Hepatocyte (in vitro differentiated cells): ENCODE measurements at regions not wholly inside any gene's neighbourhood (a gene's known extent, or its start where the extent isn't known, plus 50 kb on each side); places are given as distances from the start of the nearest gene placed in this dataset.

Experiments used
- DNase-seq: peaks from one replicate; pipeline ENCODE4 v3.0.0-alpha.2; 2016; ENCODE audit warnings: low spot score
- H2AFZ ChIP-seq: fragments of 200-600 bp; sonication (generic); 2 replicates; pipeline ENCODE4 v1.6.0; 2016; ENCODE audit warnings: antibody characterized with exemption, mild to moderate bottlenecking
- H3K27ac ChIP-seq: fragments of 200-600 bp; sonication (generic); 2 replicates; pipeline ENCODE4 v1.5.1; 2016; ENCODE audit warnings: mild to moderate bottlenecking
- H3K27me3 ChIP-seq: fragments of 200-600 bp; sonication (generic); 2 replicates; pipeline ENCODE4 v1.6.1; 2016
- H3K36me3 ChIP-seq: fragments of 200-600 bp; sonication (generic); replicated peaks from 2 replicates; pipeline ENCODE4 v1.5.1; 2016; ENCODE audit warnings: low read depth; ENCODE audit not compliant: insufficient read depth
- H3K4me1 ChIP-seq: fragments of 200-600 bp; sonication (generic); 2 replicates; pipeline ENCODE4 v1.5.1; 2016; ENCODE audit warnings: mild to moderate bottlenecking, moderate library complexity; ENCODE audit not compliant: insufficient read depth
- H3K4me2 ChIP-seq: fragments of 200-600 bp; sonication (generic); 2 replicates; pipeline ENCODE4 v1.6.0; 2016
- H3K4me3 ChIP-seq: fragments of 200-600 bp; sonication (generic); 2 replicates; pipeline ENCODE4 v1.5.1; 2016; ENCODE audit warnings: mild to moderate bottlenecking
- H3K79me2 ChIP-seq: fragments of 200-600 bp; sonication (generic); 2 replicates; pipeline ENCODE4 v1.6.0; 2017; ENCODE audit warnings: mild to moderate bottlenecking
- H3K9me2 ChIP-seq: fragments of 200-600 bp; sonication (generic); replicated peaks from 2 replicates; pipeline ENCODE4 v1.6.0; 2017; ENCODE audit warnings: mild to moderate bottlenecking; ENCODE audit not compliant: insufficient read depth
- H3K9me3 ChIP-seq: fragments of 200-600 bp; sonication (generic); 2 replicates; pipeline ENCODE4 v1.5.1; 2016; ENCODE audit warnings: low read depth, mild to moderate bottlenecking
- H4K20me1 ChIP-seq: fragments of 200-600 bp; sonication (generic); 2 replicates; pipeline ENCODE4 v1.6.0; 2016; ENCODE audit warnings: mild to moderate bottlenecking; ENCODE audit not compliant: insufficient read depth, poor library complexity, severe bottlenecking
- CTCF ChIP-seq: fragments of 200-600 bp; sonication (generic); IDR thresholded peaks from 2 replicates; pipeline ENCODE4 v1.5.1; 2016; ENCODE audit warnings: antibody characterized with exemption, mild to moderate bottlenecking; ENCODE audit not compliant: poor library complexity
- EZH2 ChIP-seq: fragments of 200-600 bp; sonication (generic); IDR thresholded peaks from 2 replicates; pipeline ENCODE4 v1.6.1; 2016; ENCODE audit warnings: antibody characterized with exemption, mild to moderate bottlenecking, borderline replicate concordance
- EZH2phosphoT487 ChIP-seq: fragments of 200-600 bp; sonication (generic); IDR thresholded peaks from one replicate; pipeline ENCODE4 v1.6.1; 2018; ENCODE audit warnings: antibody characterized with exemption, mild to moderate bottlenecking, low read depth, moderate library complexity; ENCODE audit not compliant: unreplicated experiment, severe bottlenecking
- WGBS: methylation state at CpG from one replicate; pipeline ENCODE4 v1.1.6; 2016; ENCODE audit warnings: low lambda C conversion rate; ENCODE audit errors: missing lambda C conversion rate; 5-methylcytosine and 5-hydroxymethylcytosine counted together

GRCh38 chr11:127898422-127899365 is 688.7 kb downstream of the ETS1 start:
- H3K4me3 ChIP-seq: no peak overlapping the region
- H3K36me3 ChIP-seq: no peaks in the 10 kb centered on the region
- H3K79me2 ChIP-seq: no peaks in the 10 kb centered on the region
- H3K27ac ChIP-seq: no peak overlapping the region
- H3K9me2 ChIP-seq: no peaks in the 10 kb centered on the region
- TF ChIP-seq EZH2phosphoT487: no peak
- TF ChIP-seq EZH2: no peak
- TF ChIP-seq CTCF: no peak
- DNase-seq: no peak
- 96% methylated on average over 27 of the region's 28 CpGs for WGBS
- no peak overlapping the region for H3K4me2 ChIP-seq
- H3K9me3 ChIP-seq: no peaks in the 10 kb centered on the region
- H3K4me1 ChIP-seq: no peaks in the 10 kb centered on the region
- H2AFZ ChIP-seq: no peak overlapping the region
- H4K20me1 ChIP-seq: no peaks in the 10 kb centered on the region
- no peaks in the 10 kb centered on the region for H3K27me3 ChIP-seq

- Histone ChIP-seq H3K4me2 (no peak overlapping the region), H2AFZ (no peak overlapping the region), H3K9me2 (no peaks in the 10 kb centered on the region), H4K20me1 (no peaks in the 10 kb centered on the region), H3K27me3 (no peaks in the 10 kb centered on the region), H3K4me1 (no peaks in the 10 kb centered on the region), H3K27ac (no peak overlapping the region), H3K79me2 (no peaks in the 10 kb centered on the region), H3K9me3 (no peaks in the 10 kb centered on the region), H3K4me3 (no peak overlapping the region), H3K36me3 (no peaks in the 10 kb centered on the region)
- WGBS: 85% methylated on average over 3 of the region's 3 CpGs
- TF ChIP-seq CTCF (no peak), EZH2phosphoT487 (no peak), EZH2 (no peak)
- no peak for DNase-seq
Observed at GRCh38 chr11:127895776-127896175, 691.6 kb downstream of the ETS1 start.

- no peak overlapping the region for H3K4me2 ChIP-seq
- DNase-seq: no peak
- no peak overlapping the region for H3K4me3 ChIP-seq
- H3K9me3 ChIP-seq: no peaks in the 10 kb centered on the region
- no peak overlapping the region for H2AFZ ChIP-seq
- 90% methylated on average over 2 of the region's 2 CpGs for WGBS
- no peaks in the 10 kb centered on the region for H3K9me2 ChIP-seq
- H3K27me3 ChIP-seq: no peaks in the 10 kb centered on the region
- H4K20me1 ChIP-seq: no peaks in the 10 kb centered on the region
- no peaks in the 10 kb centered on the region for H3K36me3 ChIP-seq
- H3K27ac ChIP-seq: no peak overlapping the region
- no peak for TF ChIP-seq CTCF
- no peak for TF ChIP-seq EZH2
- TF ChIP-seq EZH2phosphoT487: no peak
- H3K4me1 ChIP-seq: no peaks in the 10 kb centered on the region
- H3K79me2 ChIP-seq: no peaks in the 10 kb centered on the region
Observed at GRCh38 chr11:127894316-127894715, 693.0 kb downstream of the ETS1 start.
